Adrenal gland (tissue), 9 donors: ENCODE measurements at regions not wholly inside any gene's neighbourhood (a gene's known extent, or its start where the extent isn't known, plus 50 kb on each side); places are given as distances from the start of the nearest gene placed in this dataset.

Source experiments
- DNase-seq, 7 donors: peaks; one replicate each; pipeline ENCODE4 v3.0.0-alpha.2; 2019 to 2020
- H3K27ac ChIP-seq, 5 donors: fragments of 200-600 bp; sonication (generic) in 4 of 5; 1 replicate in 3 of 5; 2 replicates in 2 of 5; pipeline versions ENCODE4 v1.5.1 to v1.8.0; 2016 to 2020; ENCODE audit warnings: mild to moderate bottlenecking in 1 of 5
- H3K27me3 ChIP-seq: fragments of 200-600 bp; 2 replicates; pipeline ENCODE4 v1.8.0; 2021
- H3K36me3 ChIP-seq, 2 donors: fragments of 200-600 bp; replicated peaks in 1 of 2; 1 replicate in 1 of 2; 2 replicates in 1 of 2; pipeline versions ENCODE4 v1.5.1 to v1.8.0; 2018 to 2022
- H3K4me1 ChIP-seq, 2 donors: fragments of 200-600 bp; replicated peaks in 1 of 2; 1 replicate in 1 of 2; 2 replicates in 1 of 2; pipeline versions ENCODE4 v1.5.1 to v1.8.0; 2018 to 2021
- H3K4me3 ChIP-seq, 4 donors: fragments of 200-600 bp; sonication (generic) in 3 of 4; one replicate each; pipeline ENCODE4 v1.5.1; 2016 to 2018
- H3K9me3 ChIP-seq, 3 donors: fragments of 200-600 bp; sonication (generic) in 1 of 3; replicated peaks in 1 of 3; 1 replicate in 2 of 3; 2 replicates in 1 of 3; pipeline versions ENCODE4 v1.5.1 to v1.8.0; 2016 to 2021
- POLR2A ChIP-seq, 2 donors: fragments of 450-650 bp; IDR thresholded peaks; one replicate each; pipeline ENCODE4 v1.6.1; 2017; ENCODE audit warnings: antibody characterized with exemption in 2 of 2, mild to moderate bottlenecking in 2 of 2, moderate library complexity in 1 of 2
- WGBS, 4 donors: extraction: QIAGEN DNeasy Blood & Tissue Kit in 2 of 4; methylation state at CpG; one replicate each; pipeline versions ENCODE4 v1.1.5 to v1.1.7; 2013 to 2017; 5-methylcytosine and 5-hydroxymethylcytosine counted together
- intact Hi-C, 2 donors: fragments of 100-400 bp; cut with DNase I; formaldehyde crosslinking; loops; one replicate each; pipeline versions ENCODE4 v1.14.1 to v1.15.0; 2022 to 2023
- TF ChIP-seq, protein P1 (sequence below), 6 experiments: fragments of 450-650 bp in 4 of 6; fragments of 200-600 bp in 2 of 6; sonication (generic) in 1 of 6; IDR thresholded peaks; 1 replicate in 5 of 6; 2 replicates in 1 of 6; pipeline versions ENCODE4 v1.5.1 to v1.8.0; 2016 to 2021; ENCODE audit warnings: antibody characterized with exemption in 6 of 6, mild to moderate bottlenecking in 2 of 6, moderate library complexity in 1 of 6
- donor health status: healthy with polysubstance abuse.
- donor health status: Bipolar disorder and iron deficiency.
- donor health status: DM: yes; HTN: yes; CAD: no.
- donor health status: DM: no; HTN: no; CAD: no.
- donor health status: DM: no; HTN: no; CAD: no.

DNA sequence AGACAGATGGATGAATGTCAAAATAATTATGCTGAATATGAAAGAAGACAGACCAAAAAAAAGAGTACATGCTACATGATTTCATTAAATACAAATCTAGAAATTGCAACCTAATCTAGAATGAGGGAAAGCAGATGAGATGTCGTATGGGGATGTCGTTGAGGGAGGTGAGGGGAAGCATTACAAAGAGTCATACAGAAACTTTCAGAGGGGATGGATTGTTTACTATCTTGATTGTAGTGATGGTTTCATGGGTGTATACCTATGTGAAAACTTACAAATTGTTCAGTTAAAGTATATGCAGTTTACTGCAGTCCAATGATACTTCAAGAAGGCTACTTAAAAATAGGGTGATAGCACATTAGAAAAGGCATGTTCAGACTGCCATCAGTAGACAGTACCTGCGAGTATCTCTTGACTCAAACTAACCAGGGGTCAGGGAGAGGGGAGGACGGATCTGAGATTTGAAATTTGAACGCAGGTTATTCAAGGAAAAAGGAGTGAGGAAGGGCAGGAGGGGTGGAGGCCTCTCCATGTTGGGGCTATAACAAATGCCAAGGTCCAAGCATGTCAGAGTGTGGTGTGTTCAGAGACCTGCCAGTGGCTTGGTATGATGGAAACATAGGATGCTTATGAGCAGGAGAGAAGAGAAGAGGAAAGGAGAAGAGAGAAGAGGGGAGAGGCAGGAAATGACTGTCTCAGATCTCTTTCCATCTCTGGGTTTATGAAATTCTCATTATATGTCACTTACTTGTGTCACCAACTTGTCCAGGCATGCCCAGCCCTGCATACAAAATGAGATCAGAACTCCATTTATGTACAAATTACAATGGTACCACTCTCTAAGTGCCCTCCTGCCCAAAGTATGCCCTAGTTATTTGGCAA is 257.3 kb upstream of the CXCR4 start:
- Histone ChIP-seq H3K4me3 (no peak overlapping the region), H3K9me3 (no peaks in the 10 kb centered on the region), H3K27ac (no peak overlapping the region), H3K27me3 (no peaks in the 10 kb centered on the region), H3K36me3 (no peaks in the 10 kb centered on the region), H3K4me1 (no peaks in the 10 kb centered on the region)
- no peak for TF ChIP-seq POLR2A (IDR thresholded peaks at IDR 0.05)
- TF ChIP-seq, protein P1, sequence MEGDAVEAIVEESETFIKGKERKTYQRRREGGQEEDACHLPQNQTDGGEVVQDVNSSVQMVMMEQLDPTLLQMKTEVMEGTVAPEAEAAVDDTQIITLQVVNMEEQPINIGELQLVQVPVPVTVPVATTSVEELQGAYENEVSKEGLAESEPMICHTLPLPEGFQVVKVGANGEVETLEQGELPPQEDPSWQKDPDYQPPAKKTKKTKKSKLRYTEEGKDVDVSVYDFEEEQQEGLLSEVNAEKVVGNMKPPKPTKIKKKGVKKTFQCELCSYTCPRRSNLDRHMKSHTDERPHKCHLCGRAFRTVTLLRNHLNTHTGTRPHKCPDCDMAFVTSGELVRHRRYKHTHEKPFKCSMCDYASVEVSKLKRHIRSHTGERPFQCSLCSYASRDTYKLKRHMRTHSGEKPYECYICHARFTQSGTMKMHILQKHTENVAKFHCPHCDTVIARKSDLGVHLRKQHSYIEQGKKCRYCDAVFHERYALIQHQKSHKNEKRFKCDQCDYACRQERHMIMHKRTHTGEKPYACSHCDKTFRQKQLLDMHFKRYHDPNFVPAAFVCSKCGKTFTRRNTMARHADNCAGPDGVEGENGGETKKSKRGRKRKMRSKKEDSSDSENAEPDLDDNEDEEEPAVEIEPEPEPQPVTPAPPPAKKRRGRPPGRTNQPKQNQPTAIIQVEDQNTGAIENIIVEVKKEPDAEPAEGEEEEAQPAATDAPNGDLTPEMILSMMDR (IDR thresholded peaks at IDR 0.05), result no peak
- 90 to 94% (median 92%) methylated on average over 5 of the region's 5 CpGs for whole genome bisulfite sequencing, 4 donors
- intact Hi-C loops, result loop anchor here in 1 of 2 donors (5.0 kb wide), 1 partner anchor 458 kb away; no protein-coding TSS in a partner anchor
- peak in 1 of 7 donors; percentile 1 for DNase-seq

DNA sequence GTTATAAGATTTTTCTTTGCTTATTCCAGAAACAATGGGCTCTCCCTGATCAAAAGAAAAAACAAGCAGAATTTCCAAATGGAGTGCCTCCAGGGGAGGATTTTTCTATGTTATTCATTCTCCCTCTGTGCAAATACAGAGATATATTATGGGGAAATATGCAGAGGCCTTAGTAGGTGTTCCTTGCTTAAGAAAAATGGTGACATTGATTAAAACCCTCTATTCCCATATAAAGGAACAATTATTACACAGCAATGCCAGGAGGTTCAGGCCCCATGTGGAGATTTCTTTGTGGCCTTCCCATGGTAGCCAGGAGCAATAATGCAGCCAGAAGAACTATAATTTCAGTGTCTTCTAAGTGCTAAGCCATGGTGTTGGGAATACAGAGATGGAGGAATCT is 255.9 kb upstream of the CXCR4 start:
- no peaks in the 10 kb centered on the region for H3K36me3 ChIP-seq
- intact Hi-C loops, result no loop called here
- H3K27ac ChIP-seq, result no peak overlapping the region
- DNase-seq, result no peak
- TF ChIP-seq, protein P1 (IDR thresholded peaks at IDR 0.05), result no peak
- TF ChIP-seq POLR2A (IDR thresholded peaks at IDR 0.05), result no peak
- H3K27me3 ChIP-seq, result no peaks in the 10 kb centered on the region
- no peaks in the 10 kb centered on the region for H3K4me1 ChIP-seq
- no peak overlapping the region for H3K4me3 ChIP-seq
- no peaks in the 10 kb centered on the region for H3K9me3 ChIP-seq

DNA sequence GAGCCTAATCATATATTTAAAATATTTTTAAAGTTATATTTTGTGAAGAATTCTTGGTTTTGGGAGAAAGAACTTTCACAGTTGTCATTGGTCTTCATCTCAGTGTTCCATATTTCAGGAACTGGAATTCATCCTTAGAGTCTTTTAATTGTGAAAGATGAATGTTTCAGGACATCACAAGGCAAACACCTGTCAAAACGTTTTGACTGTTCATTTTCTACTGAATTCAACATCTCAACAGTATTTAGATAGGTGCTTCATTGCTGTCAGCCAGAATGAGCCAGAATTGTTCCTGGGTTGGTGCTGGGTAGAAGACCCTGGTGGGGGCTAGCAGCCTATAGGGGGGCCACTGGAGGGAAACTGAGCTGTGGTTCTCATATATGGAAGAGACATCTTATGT is 255.1 kb upstream of the CXCR4 start:
- no peak overlapping the region for H3K4me3 ChIP-seq
- no peaks in the 10 kb centered on the region for H3K4me1 ChIP-seq
- intact Hi-C loops, result no loop called here
- no peak overlapping the region for H3K27ac ChIP-seq
- no peaks in the 10 kb centered on the region for H3K9me3 ChIP-seq
- no peak for DNase-seq
- TF ChIP-seq POLR2A (IDR thresholded peaks at IDR 0.05), result no peak
- TF ChIP-seq, protein P1 (IDR thresholded peaks at IDR 0.05), result no peak
- H3K27me3 ChIP-seq, result no peaks in the 10 kb centered on the region
- no peaks in the 10 kb centered on the region for H3K36me3 ChIP-seq
- WGBS, 4 donors, result 55 to 76% (median 61%) methylated on average over 1 of the region's 1 CpG

DNA sequence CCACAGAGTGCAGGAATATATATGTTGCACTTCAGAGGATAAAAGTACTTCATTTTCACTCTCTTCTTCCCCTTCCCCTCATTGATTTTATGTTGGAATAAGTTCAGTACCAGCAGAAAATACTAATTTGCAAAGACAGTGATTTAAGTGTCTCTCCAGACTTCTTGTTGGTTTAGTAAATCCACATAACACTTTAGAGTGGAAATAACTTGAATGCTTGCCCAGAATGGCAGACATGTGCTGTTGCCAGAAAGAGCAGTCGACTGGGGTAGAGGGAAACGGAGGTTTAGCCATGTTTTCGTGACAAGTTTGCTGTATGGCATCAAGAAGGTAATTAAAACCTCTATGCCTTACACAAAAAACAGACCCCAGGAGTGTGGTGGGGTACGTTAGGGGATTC is 246.0 kb upstream of the CXCR4 start:
- TF ChIP-seq, protein P1 (IDR thresholded peaks at IDR 0.05), result no peak
- no peak for TF ChIP-seq POLR2A (IDR thresholded peaks at IDR 0.05)
- intact Hi-C loops, result no loop called here
- no peaks in the 10 kb centered on the region for H3K36me3 ChIP-seq
- no peaks in the 10 kb centered on the region for H3K9me3 ChIP-seq
- DNase-seq, result peak in 1 of 7 donors; percentile 21
- H3K27me3 ChIP-seq, result no peaks in the 10 kb centered on the region
- peaks cover 0 to 11% of the 10 kb centered on the region in 2 donors for H3K4me1 ChIP-seq
- no peak overlapping the region for H3K27ac ChIP-seq
- 34 to 48% (median 45%) methylated on average over 4 of the region's 4 CpGs for WGBS, 4 donors
- H3K4me3 ChIP-seq, result peak overlapping the region in 1 of 4 donors; percentile 7
